Retinal pigment epithelial cell (primary cell): ENCODE measurements at regions not wholly inside any gene's neighbourhood (a gene's known extent, or its start where the extent isn't known, plus 50 kb on each side); places are given as distances from the start of the nearest gene placed in this dataset.
"Not testable (repeated sequence)": the region's sequence is repeated elsewhere in the genome, so short reads cannot be mapped to it uniquely, and the experiment has no call there.

Experiments
- DNase-seq: peaks from one replicate; pipeline ENCODE4 v3.0.0-alpha.2; 2010; ENCODE audit warnings: low read depth
- H3K4me3 ChIP-seq: 2 replicates; pipeline ENCODE4 v1.5.1; 2011; ENCODE audit warnings: mild to moderate bottlenecking, low read length, control low read depth, moderate library complexity
- TF ChIP-seq, protein P1 (sequence below): conservative IDR thresholded peaks from 2 replicates; pipeline ENCODE4 v1.5.1; 2011; ENCODE audit warnings: low read depth, low read length, control low read depth, inconsistent platforms

- no peak for DNase-seq
- no peak overlapping the region for H3K4me3 ChIP-seq
- TF ChIP-seq, protein P1, sequence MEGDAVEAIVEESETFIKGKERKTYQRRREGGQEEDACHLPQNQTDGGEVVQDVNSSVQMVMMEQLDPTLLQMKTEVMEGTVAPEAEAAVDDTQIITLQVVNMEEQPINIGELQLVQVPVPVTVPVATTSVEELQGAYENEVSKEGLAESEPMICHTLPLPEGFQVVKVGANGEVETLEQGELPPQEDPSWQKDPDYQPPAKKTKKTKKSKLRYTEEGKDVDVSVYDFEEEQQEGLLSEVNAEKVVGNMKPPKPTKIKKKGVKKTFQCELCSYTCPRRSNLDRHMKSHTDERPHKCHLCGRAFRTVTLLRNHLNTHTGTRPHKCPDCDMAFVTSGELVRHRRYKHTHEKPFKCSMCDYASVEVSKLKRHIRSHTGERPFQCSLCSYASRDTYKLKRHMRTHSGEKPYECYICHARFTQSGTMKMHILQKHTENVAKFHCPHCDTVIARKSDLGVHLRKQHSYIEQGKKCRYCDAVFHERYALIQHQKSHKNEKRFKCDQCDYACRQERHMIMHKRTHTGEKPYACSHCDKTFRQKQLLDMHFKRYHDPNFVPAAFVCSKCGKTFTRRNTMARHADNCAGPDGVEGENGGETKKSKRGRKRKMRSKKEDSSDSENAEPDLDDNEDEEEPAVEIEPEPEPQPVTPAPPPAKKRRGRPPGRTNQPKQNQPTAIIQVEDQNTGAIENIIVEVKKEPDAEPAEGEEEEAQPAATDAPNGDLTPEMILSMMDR: no peak
Measured at GRCh38 chr2:2464643-2465042, 133.6 kb upstream of the MYT1L start.

DNA sequence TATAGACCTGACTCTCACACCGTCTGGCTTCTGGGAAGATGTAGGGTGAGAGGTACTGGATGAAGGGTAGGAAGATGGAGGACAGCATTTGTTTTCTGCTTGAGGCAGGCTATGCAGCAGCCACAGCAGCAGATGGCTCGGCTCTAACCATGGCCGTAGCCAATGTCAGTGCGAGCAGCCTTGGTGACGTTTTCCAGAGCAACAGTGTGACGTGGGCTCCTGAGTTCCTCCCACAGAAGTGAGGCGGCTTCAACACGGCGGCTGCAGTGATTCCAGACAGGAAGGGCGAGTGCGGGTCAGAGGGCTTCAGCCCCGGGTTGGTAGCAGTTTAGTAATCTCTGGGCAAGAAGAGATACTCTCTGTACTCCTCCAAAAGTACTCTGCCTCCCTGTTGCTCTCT, 133.0 kb upstream of the MYT1L start:
- TF ChIP-seq, protein P1: no peak
- no peak overlapping the region for H3K4me3 ChIP-seq
- no peak for DNase-seq

GRCh38 chr2:2456721-2457120, 125.6 kb upstream of the MYT1L start:
- no peak overlapping the region for H3K4me3 ChIP-seq
- DNase-seq: peak; percentile 49
- TF ChIP-seq, protein P1: no peak

- TF ChIP-seq, protein P1: no peak
- H3K4me3 ChIP-seq: no peak overlapping the region
- no peak for DNase-seq
Measured at GRCh38 chr2:2455151-2455550, 124.1 kb upstream of the MYT1L start.

DNA sequence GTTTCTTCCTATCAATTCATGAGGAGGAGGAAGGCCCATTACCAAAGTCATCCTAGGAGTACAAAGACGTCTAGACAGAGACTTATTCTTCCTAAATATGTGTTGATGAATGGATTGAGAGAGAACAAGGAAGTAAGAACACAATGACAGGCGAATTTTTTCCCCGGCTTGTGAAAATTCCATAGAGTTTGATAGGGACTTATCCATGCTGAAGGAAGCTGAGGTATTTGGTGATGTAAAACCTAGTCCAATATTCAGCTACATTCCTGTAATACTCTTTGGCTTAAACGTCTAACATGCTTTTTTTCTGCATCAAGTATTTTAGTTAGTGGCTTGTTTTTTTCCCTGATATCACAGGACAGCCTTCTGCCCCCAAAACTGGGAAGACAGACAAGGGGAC, 121.9 kb upstream of the MYT1L start:
- H3K4me3 ChIP-seq: no peak overlapping the region
- TF ChIP-seq, protein P1: no peak
- DNase-seq: peak; percentile 71

DNA sequence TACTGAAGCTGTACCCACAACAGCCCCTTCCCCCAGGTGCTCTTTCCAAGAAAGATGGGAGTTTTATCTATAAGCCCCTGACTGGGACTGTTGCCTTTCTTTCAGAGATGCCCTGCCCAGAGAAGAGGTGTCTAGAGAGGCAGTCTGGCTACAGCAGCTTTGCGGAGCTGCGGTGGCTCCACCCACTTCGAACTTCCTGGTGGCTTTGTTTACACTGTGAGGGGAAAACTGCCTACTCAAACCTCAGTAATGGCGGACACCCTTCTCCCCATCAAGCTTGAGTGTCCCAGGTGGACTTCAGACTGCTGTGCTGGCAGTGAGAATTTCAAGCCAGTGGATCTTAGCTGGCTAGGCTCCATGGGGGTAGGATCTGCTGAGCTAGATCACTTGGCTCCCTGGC, 120.2 kb upstream of the MYT1L start:
- DNase-seq, H3K4me3 ChIP-seq: not testable (repeated sequence)

DNA sequence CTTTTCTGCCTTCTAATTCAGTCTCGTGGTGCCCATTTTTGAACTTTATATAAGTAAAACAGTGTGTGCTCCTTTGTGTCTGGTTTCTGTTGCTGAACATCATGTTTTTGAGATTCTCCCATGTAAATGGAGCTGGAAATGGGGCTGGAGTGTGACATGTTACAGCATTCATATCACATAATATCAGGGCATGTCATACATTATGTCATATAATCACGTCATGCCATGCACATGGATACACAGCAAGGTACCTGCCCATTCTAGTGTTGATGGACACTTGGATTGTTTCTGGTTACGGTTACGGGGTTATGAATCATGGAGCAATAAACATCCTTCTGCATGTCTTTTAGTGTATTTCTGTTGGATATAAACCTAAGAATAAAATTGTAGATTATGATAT, 117.1 kb upstream of the MYT1L start:
- no peak overlapping the region for H3K4me3 ChIP-seq
- no peak for DNase-seq
- TF ChIP-seq, protein P1: no peak

GRCh38 chr2:2422621-2423020, 91.5 kb upstream of the MYT1L start:
- DNase-seq: no peak
- no peak overlapping the region for H3K4me3 ChIP-seq

More at GRCh38 chr2:2422621-2423020, 91.5 kb upstream of the MYT1L start:
- TF ChIP-seq, protein P1: no peak
